ENCODE measurements at regions not wholly inside any gene's neighbourhood (a gene's known extent, or its start where the extent isn't known, plus 50 kb on each side); places are given as distances from the start of the nearest gene placed in this dataset.

- DNase-seq (no peak), ATAC-seq (no peak)
- H3K4me3 Mint-ChIP-seq, result no peak overlapping the region
- CTCF ChIA-PET, result no interaction called here
- intact Hi-C loops (cut with micrococcal nuclease), result no loop called here
- H3K36me3 Mint-ChIP-seq (ENCODE audit: low read depth), result no peaks in the 10 kb centered on the region
- H3K27me3 Mint-ChIP-seq, result peaks cover 4% of the 10 kb centered on the region
- H3K27ac Mint-ChIP-seq, result no peak overlapping the region
- H3K9me3 Mint-ChIP-seq, result no peaks in the 10 kb centered on the region
- TF ChIP-seq CTCF (IDR thresholded peaks at IDR 0.05), result no peak
- no peaks in the 10 kb centered on the region for H3K4me1 Mint-ChIP-seq (ENCODE audit: low read depth)
- POLR2A ChIA-PET, result no interaction called here
These were observed 161.9 kb downstream of the DHX35 start for GRCh38 chr20:39124064-39124463.

- ChIA-PET CTCF (no interaction called here), POLR2A (no interaction called here)
- DNase-seq (no peak), ATAC-seq (no peak)
- H3K27me3 Mint-ChIP-seq, result peaks cover 6% of the 10 kb centered on the region
- intact Hi-C loops (cut with micrococcal nuclease), result no loop called here
- TF ChIP-seq CTCF (IDR thresholded peaks at IDR 0.05), result no peak
- no peak overlapping the region for H3K4me3 Mint-ChIP-seq
- no peaks in the 10 kb centered on the region for H3K9me3 Mint-ChIP-seq
- no peaks in the 10 kb centered on the region for H3K36me3 Mint-ChIP-seq (ENCODE audit: low read depth)
- no peak overlapping the region for H3K27ac Mint-ChIP-seq
- no peaks in the 10 kb centered on the region for H3K4me1 Mint-ChIP-seq (ENCODE audit: low read depth)
These were observed 161.0 kb downstream of the DHX35 start for GRCh38 chr20:39123185-39123557.

GRCh38 chr20:39117491-39117890, 155.3 kb downstream of the DHX35 start:
- CTCF ChIA-PET, result interaction anchor here (1.5 kb wide), 1 partner anchor 9 kb away, joined by 4 read pairs; no protein-coding TSS in a partner anchor

GRCh38 chr20:39116020-39116419, 153.9 kb downstream of the DHX35 start:
- H3K27me3 Mint-ChIP-seq, result peaks cover 18% of the 10 kb centered on the region
- H3K4me1 Mint-ChIP-seq (ENCODE audit: low read depth), result no peaks in the 10 kb centered on the region
- intact Hi-C loops (cut with micrococcal nuclease), result no loop called here
- no peak overlapping the region for H3K4me3 Mint-ChIP-seq
- no peaks in the 10 kb centered on the region for H3K9me3 Mint-ChIP-seq
- ATAC-seq (no peak), DNase-seq (no peak)
- H3K36me3 Mint-ChIP-seq (ENCODE audit: low read depth), result no peaks in the 10 kb centered on the region
- TF ChIP-seq CTCF (IDR thresholded peaks at IDR 0.05), result no peak
- H3K27ac Mint-ChIP-seq, result no peak overlapping the region
- POLR2A ChIA-PET, result no interaction called here
- CTCF ChIA-PET, result no interaction called here

More at GRCh38 chr20:39117491-39117890, 155.3 kb downstream of the DHX35 start:
- Mint-ChIP-seq H3K36me3 (ENCODE audit: low read depth) (no peaks in the 10 kb centered on the region), H3K9me3 (no peaks in the 10 kb centered on the region), H3K4me1 (ENCODE audit: low read depth) (no peaks in the 10 kb centered on the region), H3K4me3 (no peak overlapping the region), H3K27ac (no peak overlapping the region), H3K27me3 (peaks cover 11% of the 10 kb centered on the region)
- intact Hi-C loops (cut with micrococcal nuclease), result no loop called here
- ATAC-seq (no peak), DNase-seq (no peak)
- no peak for TF ChIP-seq CTCF (IDR thresholded peaks at IDR 0.05)
- POLR2A ChIA-PET, result no interaction called here

GRCh38 chr20:39112178-39112743, 150.1 kb downstream of the DHX35 start:
- Mint-ChIP-seq H3K9me3 (no peaks in the 10 kb centered on the region), H3K4me1 (ENCODE audit: low read depth) (no peaks in the 10 kb centered on the region), H3K27me3 (peaks cover 28% of the 10 kb centered on the region), H3K4me3 (no peak overlapping the region), H3K27ac (no peak overlapping the region), H3K36me3 (ENCODE audit: low read depth) (no peaks in the 10 kb centered on the region)
- intact Hi-C loops (cut with micrococcal nuclease), result no loop called here
- POLR2A ChIA-PET, result no interaction called here
- CTCF ChIA-PET, result interaction anchor here (1.0 to 1.3 kb wide), 2 partner anchors 32 to 34 kb away, joined by 4 read pairs; no protein-coding TSS in a partner anchor
- peak; percentile 57 for TF ChIP-seq CTCF (IDR thresholded peaks at IDR 0.05)
- peak; percentile 34 for DNase-seq
- ATAC-seq, result peak; percentile 39

All from activated CD8-positive, alpha-beta T cell treated with anti-CD3 and anti-CD28 coated beads for 36 hours (primary cell).